GM12878 (cell line): ENCODE measurements at regions not wholly inside any gene's neighbourhood (a gene's known extent, or its start where the extent isn't known, plus 50 kb on each side); places are given as distances from the start of the nearest gene placed in this dataset.

Source experiments
- CEBPB ChIP-seq, 2 experiments: fragments of 150-350 bp in 1 of 2; IDR thresholded peaks; 2 replicates each; pipeline ENCODE4 v1.6.1; 2012 to 2014; ENCODE audit warnings: low read depth in 2 of 2, low read length in 2 of 2, borderline replicate concordance in 1 of 2, inconsistent platforms in 1 of 2
- CTCF ChIP-seq, 3 experiments: IDR thresholded peaks in 2 of 3; conservative IDR thresholded peaks in 1 of 3; 2 replicates each; pipeline ENCODE4 v1.5.1; 2011; ENCODE audit warnings: low read depth in 3 of 3, low read length in 3 of 3, mild to moderate bottlenecking in 3 of 3, control low read depth in 2 of 3, moderate library complexity in 2 of 3, inconsistent platforms in 1 of 3, mixed read lengths in 1 of 3; ENCODE audit not compliant: control insufficient read depth in 2 of 3, insufficient read depth in 1 of 3; ENCODE audit errors: extremely low read depth in 1 of 3
- EGR1 ChIP-seq, 2 experiments: IDR thresholded peaks; 1 replicate in 1 of 2; 2 replicates in 1 of 2; pipeline ENCODE4 v1.6.1; 2011 to 2012; ENCODE audit warnings: low read depth in 2 of 2, low read length in 2 of 2, borderline replicate concordance in 1 of 2, mild to moderate bottlenecking in 1 of 2, moderate library complexity in 1 of 2
- EP300 ChIP-seq, 2 experiments: fragments of 150-350 bp in 1 of 2; IDR thresholded peaks; 2 replicates each; pipeline ENCODE4 v1.6.1; 2011 to 2012; ENCODE audit warnings: low read depth in 2 of 2, low read length in 2 of 2, borderline replicate concordance in 1 of 2, improper control_type of control experiment in 1 of 2, inconsistent platforms in 1 of 2; ENCODE audit not compliant: control insufficient read depth in 1 of 2
- HDAC6 ChIP-seq: fragments of 200-600 bp; sonication (generic); IDR thresholded peaks from one replicate; pipeline ENCODE4 v1.8.0; 2017; ENCODE audit warnings: antibody characterized with exemption; ENCODE audit not compliant: unreplicated experiment
- IRF3 ChIP-seq: fragments of 450-650 bp; IDR thresholded peaks from 2 replicates; pipeline ENCODE4 v1.6.1; 2014; ENCODE audit warnings: mild to moderate bottlenecking
- JUND ChIP-seq: IDR thresholded peaks from 2 replicates; pipeline ENCODE4 v1.6.1; 2012; ENCODE audit warnings: low read depth, mild to moderate bottlenecking, low read length, improper control_type of control experiment, moderate library complexity
- NFIC ChIP-seq: IDR thresholded peaks from 2 replicates; pipeline ENCODE4 v1.6.1; 2012; ENCODE audit warnings: low read depth, mild to moderate bottlenecking, inconsistent platforms, low read length, moderate library complexity
- NFYB ChIP-seq: IDR thresholded peaks from 2 replicates; pipeline ENCODE4 v1.6.1; 2011; ENCODE audit warnings: low read depth, mild to moderate bottlenecking, low read length, improper control_type of control experiment, moderate library complexity; ENCODE audit not compliant: insufficient read depth
- PKNOX1 ChIP-seq: fragments of 450-650 bp; IDR thresholded peaks from 2 replicates; pipeline ENCODE4 v1.6.1; 2016; ENCODE audit warnings: mild to moderate bottlenecking
- RAD21 ChIP-seq: IDR thresholded peaks from 2 replicates; pipeline ENCODE4 v1.6.1; 2011; ENCODE audit warnings: mild to moderate bottlenecking, low read depth, low read length, moderate library complexity; ENCODE audit not compliant: insufficient read depth
- SIN3A ChIP-seq: IDR thresholded peaks from 2 replicates; pipeline ENCODE4 v1.6.1; 2012; ENCODE audit warnings: low read depth, low read length, improper control_type of control experiment

GRCh38 chr4:163892417-163892816, 397.9 kb downstream of the TMA16 start:
- no peak for TF ChIP-seq CEBPB (IDR thresholded peaks at IDR 0.05; ENCODE audit: borderline replicate concordance in 1 of 2, low read depth in 2 of 2, low read length in 2 of 2)
- no peak for TF ChIP-seq CTCF (IDR thresholded peaks at IDR 0.05 in 2 of 3, conservative IDR thresholded peaks at IDR 0.05 in 1 of 3; ENCODE audit: control insufficient read depth in 2 of 3, extremely low read depth in 1 of 3, insufficient read depth in 1 of 3, low read depth in 3 of 3, low read length in 3 of 3)
- TF ChIP-seq JUND = no peak
- no peak for TF ChIP-seq SIN3A
- TF ChIP-seq EGR1 (IDR thresholded peaks at IDR 0.05; ENCODE audit: borderline replicate concordance in 1 of 2, low read depth in 2 of 2, low read length in 2 of 2) = no peak
- no peak for TF ChIP-seq NFIC
- TF ChIP-seq RAD21 = no peak
- no peak for TF ChIP-seq PKNOX1
- no peak for TF ChIP-seq HDAC6
- no peak for TF ChIP-seq EP300 (IDR thresholded peaks at IDR 0.05; ENCODE audit: borderline replicate concordance in 1 of 2, control insufficient read depth in 1 of 2, low read depth in 2 of 2, low read length in 2 of 2)
- TF ChIP-seq NFYB = no peak
- no peak for TF ChIP-seq IRF3
